NCI-H69 (cell line): ENCODE measurements at regions not wholly inside any gene's neighbourhood (a gene's known extent, or its start where the extent isn't known, plus 50 kb on each side); places are given as distances from the start of the nearest gene placed in this dataset.
"Not testable (repeated sequence)": the region's sequence is repeated elsewhere in the genome, so short reads cannot be mapped to it uniquely, and the experiment has no call there.

ENCODE experiments used
- DNase-seq: peaks from one replicate; lab custom pipeline; 2025; lab: John Stamatoyannopoulos, UW

GRCh38 chr13:87981416-87981815, 310.2 kb downstream of the SLITRK5 start:
- no peak for DNase-seq

- DNase-seq, result no peak
These were observed 311.2 kb downstream of the SLITRK5 start for GRCh38 chr13:87982400-87982799.

- no peak for DNase-seq
These were observed 315.6 kb downstream of the SLITRK5 start for GRCh38 chr13:87986639-87987250.

GRCh38 chr13:87998081-87998480, 326.9 kb downstream of the SLITRK5 start:
- no peak for DNase-seq

GRCh38 chr13:87999240-87999700, 328.1 kb downstream of the SLITRK5 start:
- no peak for DNase-seq

- DNase-seq, result peak; percentile 27
These were observed 328.6 kb downstream of the SLITRK5 start for GRCh38 chr13:87999788-88000187.

- DNase-seq, result no peak
These were observed 329.1 kb downstream of the SLITRK5 start for GRCh38 chr13:88000239-88000638.

- peak; percentile 14 for DNase-seq
These were observed 329.6 kb downstream of the SLITRK5 start for GRCh38 chr13:88000787-88001186.

GRCh38 chr13:88005188-88005587, 334.0 kb downstream of the SLITRK5 start:
- peak; percentile 10 for DNase-seq

- no peak for DNase-seq
These were observed 343.4 kb downstream of the SLITRK5 start for GRCh38 chr13:88014527-88014926.

- no peak for DNase-seq
These were observed 351.4 kb downstream of the SLITRK5 start for GRCh38 chr13:88022431-88023208.

GRCh38 chr13:88026241-88026640, 355.1 kb downstream of the SLITRK5 start:
- DNase-seq, result no peak

- peak; percentile 35 for DNase-seq
These were observed 360.9 kb downstream of the SLITRK5 start for GRCh38 chr13:88031980-88032559.

GRCh38 chr13:88036205-88036604, 365.0 kb downstream of the SLITRK5 start:
- DNase-seq, result not testable (repeated sequence)

- DNase-seq, result no peak
These were observed 371.3 kb downstream of the SLITRK5 start for GRCh38 chr13:88042489-88042888.

- DNase-seq, result no peak
These were observed 380.7 kb downstream of the SLITRK5 start for GRCh38 chr13:88051746-88052482.

- peak; percentile 19 for DNase-seq
These were observed 392.6 kb downstream of the SLITRK5 start for GRCh38 chr13:88063741-88064140.

GRCh38 chr13:88066847-88067246, 395.7 kb downstream of the SLITRK5 start:
- DNase-seq, result no peak

- DNase-seq, result no peak
These were observed 397.1 kb downstream of the SLITRK5 start for GRCh38 chr13:88068316-88068715.

- DNase-seq, result peak; percentile 66
These were observed 397.8 kb downstream of the SLITRK5 start for GRCh38 chr13:88068975-88069374.

- DNase-seq, result no peak
These were observed 400.2 kb downstream of the SLITRK5 start for GRCh38 chr13:88071371-88071770.

GRCh38 chr13:88074794-88075510, 403.8 kb downstream of the SLITRK5 start:
- no peak for DNase-seq
